Thyroid gland (tissue), 4 donors: ENCODE measurements at regions not wholly inside any gene's neighbourhood (a gene's known extent, or its start where the extent isn't known, plus 50 kb on each side); places are given as distances from the start of the nearest gene placed in this dataset.

Experiments used
- POLR2A ChIP-seq, 2 donors: fragments of 450-650 bp; IDR thresholded peaks; one replicate each; pipeline ENCODE4 v1.6.1; 2017; ENCODE audit warnings: antibody characterized with exemption in 2 of 2, mild to moderate bottlenecking in 2 of 2, moderate library complexity in 1 of 2
- TF ChIP-seq, protein P1 (sequence below), 6 experiments: fragments of 200-600 bp in 3 of 6; fragments of 450-650 bp in 3 of 6; sonication (generic) in 3 of 6; IDR thresholded peaks; one replicate each; pipeline ENCODE4 v1.5.1; 2016 to 2019; ENCODE audit warnings: antibody characterized with exemption in 6 of 6, mild to moderate bottlenecking in 2 of 6, inconsistent platforms in 1 of 6, moderate library complexity in 1 of 6

DNA sequence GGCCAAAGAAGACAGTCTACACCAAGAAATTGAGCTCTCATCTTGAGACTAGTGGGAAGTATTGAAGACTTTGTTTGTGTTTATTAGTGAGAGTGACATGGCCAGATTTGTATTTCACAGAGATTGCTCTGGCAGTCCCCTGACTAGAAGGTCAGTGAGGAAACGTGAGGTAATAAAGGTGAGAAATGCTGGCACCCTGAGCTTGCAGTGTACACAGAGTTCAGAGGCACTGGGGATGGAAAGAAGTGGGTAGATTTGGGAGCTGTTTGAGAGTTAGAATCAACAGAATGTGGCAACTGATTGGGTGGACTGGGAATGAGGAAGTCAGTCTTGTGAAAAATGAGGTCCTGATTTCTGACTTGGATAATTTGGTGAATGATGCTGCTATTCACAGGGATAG, 336.9 kb downstream of the SNAPC1 start:
- TF ChIP-seq, protein P1, sequence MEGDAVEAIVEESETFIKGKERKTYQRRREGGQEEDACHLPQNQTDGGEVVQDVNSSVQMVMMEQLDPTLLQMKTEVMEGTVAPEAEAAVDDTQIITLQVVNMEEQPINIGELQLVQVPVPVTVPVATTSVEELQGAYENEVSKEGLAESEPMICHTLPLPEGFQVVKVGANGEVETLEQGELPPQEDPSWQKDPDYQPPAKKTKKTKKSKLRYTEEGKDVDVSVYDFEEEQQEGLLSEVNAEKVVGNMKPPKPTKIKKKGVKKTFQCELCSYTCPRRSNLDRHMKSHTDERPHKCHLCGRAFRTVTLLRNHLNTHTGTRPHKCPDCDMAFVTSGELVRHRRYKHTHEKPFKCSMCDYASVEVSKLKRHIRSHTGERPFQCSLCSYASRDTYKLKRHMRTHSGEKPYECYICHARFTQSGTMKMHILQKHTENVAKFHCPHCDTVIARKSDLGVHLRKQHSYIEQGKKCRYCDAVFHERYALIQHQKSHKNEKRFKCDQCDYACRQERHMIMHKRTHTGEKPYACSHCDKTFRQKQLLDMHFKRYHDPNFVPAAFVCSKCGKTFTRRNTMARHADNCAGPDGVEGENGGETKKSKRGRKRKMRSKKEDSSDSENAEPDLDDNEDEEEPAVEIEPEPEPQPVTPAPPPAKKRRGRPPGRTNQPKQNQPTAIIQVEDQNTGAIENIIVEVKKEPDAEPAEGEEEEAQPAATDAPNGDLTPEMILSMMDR (IDR thresholded peaks at IDR 0.05): no peak
- no peak for TF ChIP-seq POLR2A (IDR thresholded peaks at IDR 0.05)
